Transverse colon (tissue), 4 donors: ENCODE measurements at regions not wholly inside any gene's neighbourhood (a gene's known extent, or its start where the extent isn't known, plus 50 kb on each side); places are given as distances from the start of the nearest gene placed in this dataset.

Experiments used
- DNase-seq: peaks from one replicate; pipeline ENCODE4 v3.0.0-alpha.2; 2019
- H3K27ac ChIP-seq, 4 donors: fragments of 200-600 bp; sonication (generic); 2 replicates each; pipeline ENCODE4 v1.5.1; 2016 to 2018; ENCODE audit warnings: inconsistent platforms in 4 of 4
- H3K27me3 ChIP-seq: fragments of 200-600 bp; sonication (generic); 2 replicates; pipeline ENCODE4 v1.5.1; 2017; ENCODE audit warnings: inconsistent platforms
- H3K36me3 ChIP-seq, 4 donors: fragments of 200-600 bp; sonication (generic); 2 replicates each; pipeline ENCODE4 v1.5.1; 2017 to 2019; ENCODE audit warnings: inconsistent platforms in 4 of 4
- H3K4me1 ChIP-seq, 4 donors: fragments of 200-600 bp; sonication (generic); 2 replicates each; pipeline ENCODE4 v1.5.1; 2017 to 2020; ENCODE audit warnings: inconsistent platforms in 4 of 4
- H3K4me3 ChIP-seq, 4 donors: fragments of 200-600 bp; sonication (generic); 1 replicate in 1 of 4; 2 replicates in 3 of 4; pipeline versions ENCODE4 v1.5.1 to v1.6.1; 2017 to 2019; ENCODE audit warnings: inconsistent platforms in 4 of 4
- H3K9me3 ChIP-seq, 2 donors: fragments of 200-600 bp; sonication (generic); 2 replicates each; pipeline ENCODE4 v1.5.1; 2017 to 2019; ENCODE audit warnings: inconsistent platforms in 2 of 2
- EP300 ChIP-seq: sonication (generic); formaldehyde crosslinking; IDR thresholded peaks from one replicate; pipeline ENCODE4 v1.6.1; 2017; ENCODE audit warnings: antibody characterized with exemption, low read depth
- POLR2A ChIP-seq: fragments of 450-650 bp; IDR thresholded peaks from one replicate; pipeline ENCODE4 v1.6.1; 2016; ENCODE audit warnings: antibody characterized with exemption, mild to moderate bottlenecking, moderate library complexity
- POLR2AphosphoS5 ChIP-seq, 3 donors: sonication (generic); formaldehyde crosslinking; IDR thresholded peaks; one replicate each; pipeline ENCODE4 v1.6.1; 2016; ENCODE audit warnings: antibody characterized with exemption in 3 of 3
- WGBS, 2 donors: methylation state at CpG; one replicate each; pipeline ENCODE4 v1.1.5; 2018; ENCODE audit warnings: low coverage in 1 of 2; 5-methylcytosine and 5-hydroxymethylcytosine counted together
- in situ Hi-C, 4 donors: fragments of 200-750 bp; cut with MboI; loops; one replicate each; pipeline versions ENCODE4 v1.15.0 to v1.15.1; 2017; ENCODE audit warnings: low sequenced_read_pairs in 3 of 4, low pct_ligation_motif_present in 1 of 4, low pct_unique_long_range_greater_than_20kb in 1 of 4
- intact Hi-C: fragments of 100-400 bp; cut with DNase I; formaldehyde crosslinking; loops from one replicate; pipeline ENCODE4 v1.15.1; 2023; ENCODE audit warnings: low total_unique reads
- TF ChIP-seq, protein P1 (sequence below), 5 experiments: fragments of 200-600 bp in 3 of 5; fragments of 450-650 bp in 2 of 5; sonication (generic) in 3 of 5; IDR thresholded peaks; 1 replicate in 2 of 5; 2 replicates in 3 of 5; pipeline ENCODE4 v1.5.1; 2016 to 2017; ENCODE audit warnings: antibody characterized with exemption in 5 of 5, inconsistent platforms in 3 of 5, mild to moderate bottlenecking in 2 of 5, moderate library complexity in 1 of 5

DNA sequence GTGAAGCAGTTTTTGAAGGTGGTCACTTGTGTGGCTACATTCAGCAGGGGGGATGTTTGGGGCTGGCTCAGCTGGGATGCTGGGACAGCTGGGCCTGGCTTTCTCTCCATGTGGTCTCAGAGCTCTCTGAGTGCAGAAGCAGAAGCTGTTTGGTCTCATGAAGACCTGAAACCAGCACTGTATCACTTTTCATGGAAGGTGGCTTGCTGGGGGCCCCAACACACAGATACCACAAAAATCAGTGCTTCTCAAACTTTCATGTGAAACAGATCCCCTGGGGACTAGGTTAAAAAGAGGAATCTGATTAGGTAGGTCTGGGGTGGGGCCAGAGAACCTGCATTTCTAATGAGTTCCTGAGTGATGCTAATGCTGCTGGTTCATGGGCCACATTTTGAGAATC is 347.3 kb downstream of the DHX35 start:
- H3K4me3 ChIP-seq: no peak overlapping the region
- no peak overlapping the region for H3K27ac ChIP-seq
- H3K36me3 ChIP-seq: no peaks in the 10 kb centered on the region
- H3K9me3 ChIP-seq: peaks cover 0 to 2% of the 10 kb centered on the region in 2 donors
- in situ Hi-C loops: no loop called here
- intact Hi-C loops: no loop called here
- H3K27me3 ChIP-seq: no peaks in the 10 kb centered on the region
- TF ChIP-seq POLR2A: no peak
- no peak for TF ChIP-seq POLR2AphosphoS5 (IDR thresholded peaks at IDR 0.05)
- no peak for TF ChIP-seq EP300
- TF ChIP-seq, protein P1, sequence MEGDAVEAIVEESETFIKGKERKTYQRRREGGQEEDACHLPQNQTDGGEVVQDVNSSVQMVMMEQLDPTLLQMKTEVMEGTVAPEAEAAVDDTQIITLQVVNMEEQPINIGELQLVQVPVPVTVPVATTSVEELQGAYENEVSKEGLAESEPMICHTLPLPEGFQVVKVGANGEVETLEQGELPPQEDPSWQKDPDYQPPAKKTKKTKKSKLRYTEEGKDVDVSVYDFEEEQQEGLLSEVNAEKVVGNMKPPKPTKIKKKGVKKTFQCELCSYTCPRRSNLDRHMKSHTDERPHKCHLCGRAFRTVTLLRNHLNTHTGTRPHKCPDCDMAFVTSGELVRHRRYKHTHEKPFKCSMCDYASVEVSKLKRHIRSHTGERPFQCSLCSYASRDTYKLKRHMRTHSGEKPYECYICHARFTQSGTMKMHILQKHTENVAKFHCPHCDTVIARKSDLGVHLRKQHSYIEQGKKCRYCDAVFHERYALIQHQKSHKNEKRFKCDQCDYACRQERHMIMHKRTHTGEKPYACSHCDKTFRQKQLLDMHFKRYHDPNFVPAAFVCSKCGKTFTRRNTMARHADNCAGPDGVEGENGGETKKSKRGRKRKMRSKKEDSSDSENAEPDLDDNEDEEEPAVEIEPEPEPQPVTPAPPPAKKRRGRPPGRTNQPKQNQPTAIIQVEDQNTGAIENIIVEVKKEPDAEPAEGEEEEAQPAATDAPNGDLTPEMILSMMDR (IDR thresholded peaks at IDR 0.05): no peak
- H3K4me1 ChIP-seq: no peaks in the 10 kb centered on the region
- DNase-seq: no peak

DNA sequence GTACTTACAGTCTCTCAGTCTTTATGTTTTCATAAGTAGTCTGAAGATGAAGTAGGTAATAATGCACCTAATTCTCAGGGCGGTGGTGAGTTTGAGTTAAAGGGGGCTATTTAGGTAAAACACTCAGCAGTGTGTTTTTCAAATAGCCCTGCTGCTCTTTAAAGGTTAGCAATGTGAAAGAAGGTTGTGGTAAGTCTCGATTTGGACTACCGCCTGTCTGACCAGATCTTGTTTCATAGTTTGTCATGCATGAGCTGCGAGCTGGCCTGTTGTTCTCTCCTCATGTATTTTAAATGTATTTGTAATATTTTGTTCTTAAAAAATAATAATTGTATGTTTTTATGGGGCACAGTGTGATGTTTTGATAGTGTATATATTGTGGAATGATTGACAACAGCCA is 340.2 kb downstream of the DHX35 start:
- intact Hi-C loops: no loop called here

DNA sequence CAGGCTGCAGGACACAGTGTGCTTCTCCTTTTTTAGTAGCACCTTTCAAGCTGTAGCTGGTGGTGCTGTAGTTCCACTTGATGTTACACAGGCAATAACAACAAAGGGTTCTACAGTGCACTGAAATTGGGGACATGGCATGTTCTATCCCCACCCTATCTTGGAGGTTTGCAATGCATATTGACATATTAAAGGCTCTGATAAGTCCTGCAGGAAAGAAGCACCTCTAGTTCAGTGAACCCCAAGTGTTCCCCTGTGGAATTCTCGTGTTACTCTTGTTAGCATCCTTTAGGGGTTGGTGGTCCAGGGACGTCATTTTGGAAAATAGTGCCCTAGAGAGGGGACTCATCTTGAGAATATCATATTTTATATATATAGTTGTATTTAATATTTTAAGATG is 337.6 kb downstream of the DHX35 start:
- 80 to 84% methylated on average over 2 of the region's 2 CpGs for WGBS, 2 donors
- in situ Hi-C loops: loop anchor here in 1 of 4 donors (25.0 kb wide), 1 partner anchor 563 kb away; no protein-coding TSS in a partner anchor
- H3K4me3 ChIP-seq: no peak overlapping the region
- DNase-seq: no peak
- no peaks in the 10 kb centered on the region for H3K9me3 ChIP-seq
- H3K27ac ChIP-seq: no peak overlapping the region
- TF ChIP-seq, protein P1 (IDR thresholded peaks at IDR 0.05): no peak
- TF ChIP-seq POLR2A (no peak), EP300 (no peak), POLR2AphosphoS5 (IDR thresholded peaks at IDR 0.05) (no peak)
- H3K36me3 ChIP-seq: no peaks in the 10 kb centered on the region
- H3K4me1 ChIP-seq: no peaks in the 10 kb centered on the region
- H3K27me3 ChIP-seq: no peaks in the 10 kb centered on the region
- intact Hi-C loops: no loop called here

More for the DNA sequence above, 340.2 kb downstream of the DHX35 start:
- H3K27ac ChIP-seq: no peak overlapping the region
- 82 to 85% methylated on average over 4 of the region's 4 CpGs for WGBS, 2 donors
- in situ Hi-C loops: no loop called here
- TF ChIP-seq EP300: no peak
- no peak for TF ChIP-seq POLR2A
- TF ChIP-seq, protein P1 (IDR thresholded peaks at IDR 0.05): no peak
- TF ChIP-seq POLR2AphosphoS5 (IDR thresholded peaks at IDR 0.05): no peak
- no peaks in the 10 kb centered on the region for H3K4me1 ChIP-seq
- DNase-seq: no peak
- no peaks in the 10 kb centered on the region for H3K36me3 ChIP-seq
- no peaks in the 10 kb centered on the region for H3K27me3 ChIP-seq
- no peak overlapping the region for H3K4me3 ChIP-seq
- H3K9me3 ChIP-seq: no peaks in the 10 kb centered on the region

DNA sequence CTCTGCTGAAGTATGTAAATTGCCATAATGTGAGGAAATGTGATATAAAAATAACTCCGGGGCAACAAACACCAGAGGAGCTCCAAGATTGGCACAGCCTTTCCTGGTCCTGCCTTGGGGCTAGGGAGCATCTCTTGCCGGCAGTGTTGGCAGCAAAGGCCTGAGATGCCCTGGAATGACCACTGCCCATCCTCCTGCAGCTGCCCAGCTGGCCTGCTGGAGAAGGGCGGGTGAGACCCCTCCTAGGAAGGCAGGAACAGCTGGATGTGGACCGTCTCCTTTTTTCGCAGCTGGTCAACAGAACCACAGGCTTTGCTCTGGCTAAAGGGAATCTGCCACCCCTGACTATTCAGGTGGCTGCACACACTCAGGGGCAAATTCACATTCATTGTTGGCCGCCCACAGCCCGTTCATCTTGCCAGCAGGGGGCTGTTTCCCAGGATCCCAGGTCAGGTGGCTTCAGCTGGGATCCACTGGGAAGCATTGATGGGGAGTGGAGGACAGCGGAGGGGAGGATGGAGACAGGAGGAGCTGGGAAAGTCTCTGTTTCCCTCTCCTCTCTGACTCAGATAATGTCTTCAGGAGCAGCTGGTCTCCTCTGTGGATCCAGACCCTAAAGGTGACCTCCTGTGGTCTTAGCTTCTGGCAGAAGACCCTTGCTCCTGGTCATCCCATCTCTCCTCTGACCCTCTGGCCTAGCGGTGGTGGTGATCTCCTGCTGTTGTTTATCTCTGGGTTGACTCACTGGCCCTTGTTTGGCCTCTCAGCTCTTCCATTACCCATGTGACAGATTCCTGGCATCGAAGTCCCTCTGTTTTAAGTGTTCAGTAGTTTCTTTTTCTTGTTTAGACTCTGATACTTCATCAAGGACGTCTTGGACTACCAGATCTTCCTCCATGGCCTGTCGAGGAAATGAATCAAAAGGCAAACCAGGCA is 336.7 kb downstream of the DHX35 start:
- H3K4me3 ChIP-seq: no peak overlapping the region
- H3K36me3 ChIP-seq: no peaks in the 10 kb centered on the region
- no peak for DNase-seq
- in situ Hi-C loops: loop anchor here in 1 of 4 donors (25.0 kb wide), 1 partner anchor 563 kb away; no protein-coding TSS in a partner anchor
- no peak overlapping the region for H3K27ac ChIP-seq
- 45 to 54% methylated on average over 4 to 12 of the region's 12 CpGs for WGBS, 2 donors
- intact Hi-C loops: no loop called here
- no peaks in the 10 kb centered on the region for H3K9me3 ChIP-seq
- TF ChIP-seq POLR2A (no peak), POLR2AphosphoS5 (IDR thresholded peaks at IDR 0.05) (no peak), EP300 (no peak)
- TF ChIP-seq, protein P1 (IDR thresholded peaks at IDR 0.05): no peak
- H3K4me1 ChIP-seq: no peaks in the 10 kb centered on the region
- H3K27me3 ChIP-seq: no peaks in the 10 kb centered on the region
